GM18909 (cell line): ENCODE measurements at regions not wholly inside any gene's neighbourhood (a gene's known extent, or its start where the extent isn't known, plus 50 kb on each side); places are given as distances from the start of the nearest gene placed in this dataset.
"Not testable (repeated sequence)": the region's sequence is repeated elsewhere in the genome, so short reads cannot be mapped to it uniquely, and the experiment has no call there.

Experiments
- ATAC-seq: cut with Tn5 transposase; IDR thresholded peaks from one replicate; pipeline ENCODE4 v1.9.1; 2021; ENCODE audit warnings: mild to moderate bottlenecking; ENCODE audit not compliant: unreplicated experiment, poor library complexity

DNA sequence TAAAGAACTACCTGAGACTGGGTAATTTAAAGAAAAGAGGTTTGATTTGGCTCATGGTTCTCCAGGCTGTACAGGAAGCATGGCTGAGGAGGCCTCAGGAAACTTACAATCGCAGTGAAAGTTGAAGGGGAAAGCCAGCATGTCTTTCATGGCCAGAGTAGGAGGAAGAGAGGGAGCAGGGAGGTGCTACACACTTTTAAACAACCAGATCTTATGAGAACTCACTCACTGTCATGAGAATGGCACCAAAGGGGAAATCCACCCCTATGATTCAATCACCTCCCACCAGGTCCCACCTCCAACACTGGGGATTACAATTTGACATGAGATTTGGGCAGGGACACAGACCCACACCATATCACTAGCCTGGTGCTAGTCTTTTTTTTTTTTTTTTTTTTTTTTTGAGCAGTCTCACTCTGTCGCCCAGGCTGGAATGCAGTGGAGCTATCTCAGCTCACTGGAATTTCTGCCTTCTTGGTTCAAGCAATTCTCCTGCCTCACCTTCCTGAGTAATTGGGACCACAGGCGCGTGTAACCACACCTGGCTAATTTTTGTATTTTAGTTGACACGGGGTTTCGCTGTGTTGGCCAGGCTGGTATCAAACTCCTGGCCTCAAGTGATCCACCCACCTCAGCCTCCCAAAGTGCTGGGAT, 56.4 kb upstream of the AUTS2 start:
- not testable (repeated sequence) for ATAC-seq

DNA sequence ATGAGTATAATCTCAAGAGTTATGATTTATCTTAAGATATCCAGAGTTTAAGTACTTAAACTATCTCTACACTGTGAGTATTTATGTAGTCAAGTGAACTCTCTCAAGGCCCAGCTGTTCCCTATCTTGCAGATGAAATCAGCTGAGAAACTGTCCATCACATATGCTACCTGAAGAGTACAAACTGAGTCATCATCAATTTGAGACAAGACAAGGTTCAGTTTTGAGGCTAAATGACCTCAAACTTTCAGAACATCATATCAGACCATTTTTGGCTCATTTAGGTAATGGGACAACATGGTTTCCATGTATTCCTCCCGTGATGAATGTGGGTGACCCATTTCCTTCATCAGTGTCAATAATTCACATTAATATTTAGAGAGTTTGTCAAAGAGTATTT, 53.1 kb upstream of the AUTS2 start:
- ATAC-seq, result no peak
